PC-3 (cell line): ENCODE measurements at regions not wholly inside any gene's neighbourhood (a gene's known extent, or its start where the extent isn't known, plus 50 kb on each side); places are given as distances from the start of the nearest gene placed in this dataset.

Experiments
- ATAC-seq: fragments of 200-7000 bp; cut with Tn5 transposase; 2 replicates; pipeline ENCODE4 v1.9.1; 2020; ENCODE audit warnings: mild to moderate bottlenecking, moderate library complexity
- BruUV-seq: library from RNA; stranded (reverse); fragments of 400-500 nt; replicated peaks from 2 replicates; lab custom pipeline; 2021; lab: Mats Ljungman, UMichigan
- CTCF ChIA-PET: fragments of 300-600 bp; sonication (Branson Sonifier 250); formaldehyde crosslinking; loops from one replicate; lab custom pipeline; 2022; ENCODE audit warnings: antibody characterized with exemption; lab: Charles Lee
- POLR2A ChIA-PET: fragments of 300-600 bp; sonication (Branson Sonifier 250); formaldehyde crosslinking; loops from one replicate; lab custom pipeline; 2022; ENCODE audit warnings: antibody characterized with exemption; ENCODE audit not compliant: unreplicated experiment; lab: Charles Lee
- DNase-seq: peaks from one replicate; pipeline ENCODE4 v3.0.0-alpha.2; 2015
- H2AFZ ChIP-seq: fragments of 300-600 bp; sonication (generic); 2 replicates; pipeline ENCODE4 v1.6.0; 2016; ENCODE audit warnings: antibody characterized with exemption, low read length
- H3F3A ChIP-seq: fragments of 300-600 bp; sonication (generic); one replicate; pipeline ENCODE4 v1.6.0; 2017; ENCODE audit warnings: antibody characterized with exemption, low read length, control low read depth, mild to moderate bottlenecking; ENCODE audit not compliant: unreplicated experiment
- H3K27ac ChIP-seq: fragments of 300-600 bp; sonication (generic); 2 replicates; pipeline ENCODE4 v1.5.1; 2016; ENCODE audit warnings: mild to moderate bottlenecking, low read length
- H3K27me3 ChIP-seq: fragments of 300-600 bp; sonication (generic); 2 replicates; pipeline ENCODE4 v1.6.1; 2016; ENCODE audit warnings: low read length, mixed read lengths
- H3K36me3 ChIP-seq: fragments of 300-600 bp; sonication (generic); 2 replicates; pipeline ENCODE4 v1.6.1; 2016; ENCODE audit warnings: low read depth, mixed run types, low read length, mixed read lengths
- H3K4me1 ChIP-seq: fragments of 300-600 bp; sonication (generic); 2 replicates; pipeline ENCODE4 v1.5.1; 2016; ENCODE audit warnings: low read length; ENCODE audit not compliant: insufficient read depth
- H3K4me2 ChIP-seq: fragments of 300-600 bp; sonication (generic); 2 replicates; pipeline ENCODE4 v1.6.0; 2016; ENCODE audit warnings: low read length
- H3K4me3 ChIP-seq: fragments of 300-600 bp; sonication (generic); 2 replicates; pipeline ENCODE4 v1.5.1; 2016; ENCODE audit warnings: mild to moderate bottlenecking, low read length, mixed read lengths
- H3K79me2 ChIP-seq: fragments of 300-600 bp; sonication (generic); 2 replicates; pipeline ENCODE4 v1.6.1; 2017; ENCODE audit warnings: low read length, mixed read lengths
- H3K9ac ChIP-seq: fragments of 300-600 bp; sonication (generic); 2 replicates; pipeline ENCODE4 v1.6.0; 2016; ENCODE audit warnings: mild to moderate bottlenecking, low read length
- H3K9me2 ChIP-seq: fragments of 300-600 bp; sonication (generic); replicated peaks from 2 replicates; pipeline ENCODE4 v1.6.1; 2016; ENCODE audit warnings: mixed run types, low read length, mixed read lengths
- H3K9me3 ChIP-seq: fragments of 300-600 bp; sonication (generic); 2 replicates; pipeline ENCODE4 v1.6.1; 2016; ENCODE audit warnings: low read length, mixed read lengths
- H4K20me1 ChIP-seq: fragments of 300-600 bp; sonication (generic); 2 replicates; pipeline ENCODE4 v1.6.1; 2016; ENCODE audit warnings: low read length, mixed read lengths
- CTCF ChIP-seq: fragments of 300-600 bp; sonication (generic); conservative IDR thresholded peaks from 2 replicates; pipeline ENCODE4 v1.5.1; 2017; ENCODE audit warnings: antibody characterized with exemption, low read depth, mild to moderate bottlenecking, low read length
- EZH2 ChIP-seq: fragments of 300-600 bp; sonication (generic); IDR thresholded peaks from one replicate; pipeline ENCODE4 v1.6.1; 2017; ENCODE audit warnings: antibody characterized with exemption, mild to moderate bottlenecking, low read length; ENCODE audit not compliant: unreplicated experiment
- EZH2phosphoT487 ChIP-seq: fragments of 300-600 bp; sonication (generic); IDR thresholded peaks from 2 replicates; pipeline ENCODE4 v1.6.1; 2018; ENCODE audit warnings: mild to moderate bottlenecking, antibody characterized with exemption, low read length, borderline replicate concordance
- intact Hi-C: fragments of 100-400 bp; cut with micrococcal nuclease; formaldehyde crosslinking; loops from 2 replicates; pipeline ENCODE4 v1.9.0; 2023

GRCh38 chr5:160966921-160967320 lies 114.9 kb upstream of the ATP10B start:
- no peak overlapping the region for H3K9ac ChIP-seq
- 0 out of 2 replicates have a peak, but pooled peaks cover 4% of the 10 kb centered on the region for H3K9me3 ChIP-seq
- H3K27ac ChIP-seq = no peak overlapping the region
- H2AFZ ChIP-seq = no peak overlapping the region
- ChIA-PET POLR2A (no interaction called here), CTCF (no interaction called here)
- no peak for TF ChIP-seq EZH2
- no peak for TF ChIP-seq CTCF
- TF ChIP-seq EZH2phosphoT487 = no peak
- no peaks in the 10 kb centered on the region for H3F3A ChIP-seq
- intact Hi-C loops = no loop called here
- H3K79me2 ChIP-seq = no peaks in the 10 kb centered on the region
- BruUV-seq = no TSS peak
- H3K4me2 ChIP-seq = no peak overlapping the region
- H3K36me3 ChIP-seq = no peaks in the 10 kb centered on the region
- H3K4me3 ChIP-seq = no peak overlapping the region
- ATAC-seq (no peak), DNase-seq (no peak)
- no peaks in the 10 kb centered on the region for H4K20me1 ChIP-seq
- no peaks in the 10 kb centered on the region for H3K27me3 ChIP-seq
- H3K9me2 ChIP-seq = no peaks in the 10 kb centered on the region
- no peaks in the 10 kb centered on the region for H3K4me1 ChIP-seq

DNA sequence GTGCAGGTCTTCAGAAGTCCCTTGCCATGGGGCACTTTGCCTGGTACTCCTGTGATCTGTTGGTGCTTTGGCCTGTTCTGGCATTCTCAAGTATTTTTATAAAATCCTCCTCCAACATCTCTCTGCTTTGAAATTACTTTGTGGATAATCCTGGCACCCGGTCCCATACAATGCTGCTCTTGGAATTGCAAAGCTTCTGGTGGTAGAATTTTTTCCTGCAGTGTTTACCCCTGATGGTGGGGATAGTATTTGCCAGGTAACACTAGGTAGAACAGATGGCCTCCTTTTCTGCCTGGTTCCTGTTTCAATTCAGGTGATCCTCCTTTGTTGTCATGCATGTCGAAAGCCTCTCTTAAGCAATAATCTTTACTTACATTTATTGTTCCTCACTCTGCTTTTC lies 109.8 kb upstream of the ATP10B start:
- H2AFZ ChIP-seq = no peak overlapping the region
- H3K4me1 ChIP-seq = no peaks in the 10 kb centered on the region
- H3K9me3 ChIP-seq = no peaks in the 10 kb centered on the region
- no TSS peak for BruUV-seq
- intact Hi-C loops = no loop called here
- no peak overlapping the region for H3K27ac ChIP-seq
- ATAC-seq = no peak
- no peaks in the 10 kb centered on the region for H3K27me3 ChIP-seq
- no peak overlapping the region for H3K9ac ChIP-seq
- ChIA-PET CTCF (no interaction called here), POLR2A (no interaction called here)
- H3F3A ChIP-seq = no peaks in the 10 kb centered on the region
- no peaks in the 10 kb centered on the region for H4K20me1 ChIP-seq
- H3K4me2 ChIP-seq = no peak overlapping the region
- no peaks in the 10 kb centered on the region for H3K9me2 ChIP-seq
- no peaks in the 10 kb centered on the region for H3K36me3 ChIP-seq
- H3K79me2 ChIP-seq = no peaks in the 10 kb centered on the region
- no peak for DNase-seq
- H3K4me3 ChIP-seq = no peak overlapping the region
- TF ChIP-seq EZH2 (no peak), EZH2phosphoT487 (no peak), CTCF (no peak)

- H3K27me3 ChIP-seq = no peaks in the 10 kb centered on the region
- no TSS peak for BruUV-seq
- TF ChIP-seq EZH2 (no peak), EZH2phosphoT487 (no peak), CTCF (no peak)
These were observed 109.0 kb upstream of the ATP10B start for GRCh38 chr5:160961038-160961437.

More at GRCh38 chr5:160961038-160961437, 109.0 kb upstream of the ATP10B start:
- POLR2A ChIA-PET = no interaction called here
- Histone ChIP-seq H3K4me2 (no peak overlapping the region), H3K9ac (no peak overlapping the region), H2AFZ (no peak overlapping the region), H3K36me3 (no peaks in the 10 kb centered on the region), H3K27ac (no peak overlapping the region), H3K79me2 (no peaks in the 10 kb centered on the region), H3F3A (no peaks in the 10 kb centered on the region), H3K9me3 (no peaks in the 10 kb centered on the region), H3K4me1 (no peaks in the 10 kb centered on the region), H4K20me1 (no peaks in the 10 kb centered on the region), H3K9me2 (no peaks in the 10 kb centered on the region), H3K4me3 (no peak overlapping the region)
- CTCF ChIA-PET = no interaction called here
- intact Hi-C loops = no loop called here
- DNase-seq (no peak), ATAC-seq (no peak)
